ENCODE measurements at regions not wholly inside any gene's neighbourhood (a gene's known extent, or its start where the extent isn't known, plus 50 kb on each side); places are given as distances from the start of the nearest gene placed in this dataset.

DNA sequence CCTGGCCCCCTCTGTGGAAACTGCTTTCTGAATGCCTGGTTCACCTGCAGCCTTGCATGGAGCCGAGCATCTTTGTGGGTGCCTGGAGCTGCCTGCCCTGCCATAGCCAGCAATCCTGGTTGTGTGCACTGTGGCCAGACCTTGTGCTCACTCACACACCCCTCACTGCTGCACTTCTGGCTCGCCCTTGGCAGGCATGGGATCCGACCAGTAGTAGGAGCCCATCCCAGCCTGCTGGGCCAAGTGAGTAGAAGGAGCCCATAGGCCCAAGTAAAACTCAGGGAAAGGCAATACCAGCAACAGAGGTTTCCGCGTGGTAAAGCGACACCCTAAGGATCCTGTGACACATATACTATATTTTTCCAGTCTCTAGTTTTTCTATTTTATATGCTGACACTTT, 270.0 kb upstream of the NAV3 start:
- no peak for TF ChIP-seq POLR2A (IDR thresholded peaks at IDR 0.05)
- TF ChIP-seq EP300 (IDR thresholded peaks at IDR 0.05): no peak
